Kidney (tissue), 13 donors: ENCODE measurements at regions not wholly inside any gene's neighbourhood (a gene's known extent, or its start where the extent isn't known, plus 50 kb on each side); places are given as distances from the start of the nearest gene placed in this dataset.

Experiments used
- DNase-seq, 5 donors: peaks; one replicate each; pipeline ENCODE4 v3.0.0-alpha.2; 2013 to 2020
- FAIRE-seq: peaks from 2 replicates; lab custom pipeline; 2012; peaks lifted over from hg19 to GRCh38; lab: Jason Lieb, UNC
- H3K27ac ChIP-seq, 2 donors: one replicate each; pipeline ENCODE4 v1.7.0; 2013; ENCODE audit warnings: low read depth in 2 of 2, low read length in 2 of 2, inconsistent platforms in 1 of 2
- H3K27me3 ChIP-seq: one replicate; pipeline ENCODE4 v1.7.1; 2013; ENCODE audit warnings: low read length, inconsistent platforms; ENCODE audit not compliant: control insufficient read depth, insufficient read depth
- H3K36me3 ChIP-seq, 3 donors: one replicate each; pipeline versions ENCODE4 v1.7.0 to v1.7.1; 2013; ENCODE audit warnings: low read length in 3 of 3, control low read depth in 1 of 3, inconsistent platforms in 1 of 3; ENCODE audit not compliant: insufficient read depth in 3 of 3, control insufficient read depth in 2 of 3
- H3K4me1 ChIP-seq, 3 donors: one replicate each; pipeline versions ENCODE4 v1.7.0 to v1.7.1; 2013; ENCODE audit warnings: low read length in 3 of 3, inconsistent platforms in 1 of 3, low read depth in 1 of 3; ENCODE audit not compliant: control insufficient read depth in 2 of 3, insufficient read depth in 2 of 3
- H3K4me3 ChIP-seq, 3 donors: one replicate each; pipeline versions ENCODE4 v1.7.0 to v1.8.1; 2013; ENCODE audit warnings: low read length in 3 of 3, control low read depth in 1 of 3, inconsistent platforms in 1 of 3
- H3K9ac ChIP-seq, 3 donors: one replicate each; pipeline versions ENCODE4 v1.7.0 to v1.7.1; 2013; ENCODE audit warnings: low read length in 3 of 3, control low read depth in 1 of 3, inconsistent platforms in 1 of 3
- H3K9me3 ChIP-seq, 3 donors: one replicate each; pipeline versions ENCODE4 v1.7.0 to v1.7.1; 2013; ENCODE audit warnings: low read length in 3 of 3, control low read depth in 1 of 3, inconsistent platforms in 1 of 3; ENCODE audit not compliant: control insufficient read depth in 2 of 3, insufficient read depth in 1 of 3
- CTCF ChIP-seq: IDR thresholded peaks from 3 replicates; pipeline ENCODE4 v1.5.1; 2012; ENCODE audit warnings: mild to moderate bottlenecking, moderate library complexity, borderline replicate concordance; ENCODE audit not compliant: insufficient read depth; ENCODE audit errors: extremely low read depth
- intact Hi-C: fragments of 100-400 bp; cut with DNase I; formaldehyde crosslinking; loops from one replicate; pipeline ENCODE4 v1.11.1; 2022
- donor health status: control.
- donor health status: control.
- donor health status: control.
- donor health status: control.
- donor health status: control.
- donor health status: DM: yes; HTN: yes; CAD: no.
- donor health status: Normal renal cell carcinoma (clear cell type).

GRCh38 chr4:154009191-154009590, 220.3 kb upstream of the SFRP2 start:
- no peaks in the 10 kb centered on the region for H3K27me3 ChIP-seq
- no peak for DNase-seq

GRCh38 chr4:154005171-154005520, 216.3 kb upstream of the SFRP2 start:
- TF ChIP-seq CTCF, result no peak
- Histone ChIP-seq H3K4me3 (no peak overlapping the region), H3K9ac (no peak overlapping the region), H3K9me3 (no peaks in the 10 kb centered on the region), H3K27ac (no peak overlapping the region), H3K36me3 (no peaks in the 10 kb centered on the region), H3K27me3 (no peaks in the 10 kb centered on the region), H3K4me1 (no peaks in the 10 kb centered on the region)
- DNase-seq (no peak), FAIRE-seq (no peak)
- intact Hi-C loops, result no loop called here

More at GRCh38 chr4:154009191-154009590, 220.3 kb upstream of the SFRP2 start:
- intact Hi-C loops, result no loop called here
- no peak for TF ChIP-seq CTCF
- H3K36me3 ChIP-seq, result no peaks in the 10 kb centered on the region
- H3K9me3 ChIP-seq, result no peaks in the 10 kb centered on the region
- FAIRE-seq, result no peak
- no peaks in the 10 kb centered on the region for H3K4me1 ChIP-seq
- H3K27ac ChIP-seq, result no peak overlapping the region
- H3K9ac ChIP-seq, result no peak overlapping the region
- H3K4me3 ChIP-seq, result no peak overlapping the region

- Histone ChIP-seq H3K9ac (no peak overlapping the region), H3K36me3 (no peaks in the 10 kb centered on the region), H3K9me3 (no peaks in the 10 kb centered on the region), H3K4me1 (no peaks in the 10 kb centered on the region), H3K27ac (no peak overlapping the region), H3K27me3 (no peaks in the 10 kb centered on the region), H3K4me3 (no peak overlapping the region)
- no peak for DNase-seq
- intact Hi-C loops, result no loop called here
- FAIRE-seq, result no peak
- no peak for TF ChIP-seq CTCF
Observed at GRCh38 chr4:154004507-154005170, 215.8 kb upstream of the SFRP2 start.

- Histone ChIP-seq H3K27me3 (no peaks in the 10 kb centered on the region), H3K4me1 (no peaks in the 10 kb centered on the region), H3K36me3 (no peaks in the 10 kb centered on the region), H3K9me3 (no peaks in the 10 kb centered on the region), H3K4me3 (no peak overlapping the region), H3K27ac (no peak overlapping the region), H3K9ac (no peak overlapping the region)
- intact Hi-C loops, result no loop called here
- FAIRE-seq (no peak), DNase-seq (no peak)
- no peak for TF ChIP-seq CTCF
Observed at GRCh38 chr4:154004016-154004415, 215.1 kb upstream of the SFRP2 start.
